H9 (cell line): ENCODE measurements at regions not wholly inside any gene's neighbourhood (a gene's known extent, or its start where the extent isn't known, plus 50 kb on each side); places are given as distances from the start of the nearest gene placed in this dataset.

Experiments used
- DNase-seq: peaks from one replicate; pipeline ENCODE4 v3.0.0-alpha.2; 2017
- H2AFZ ChIP-seq: one replicate; pipeline ENCODE4 v1.6.1; 2013; ENCODE audit warnings: mild to moderate bottlenecking, low read length, control low read depth, moderate library complexity
- H2AK5ac ChIP-seq: 2 replicates; pipeline ENCODE4 v1.6.1; 2013; ENCODE audit warnings: low read length, control low read depth, mixed read lengths; ENCODE audit not compliant: insufficient read length
- H2BK120ac ChIP-seq: one replicate; pipeline ENCODE4 v1.6.1; 2013; ENCODE audit warnings: low read depth, mild to moderate bottlenecking, low read length, control low read depth, inconsistent platforms; ENCODE audit not compliant: poor library complexity, severe bottlenecking
- H2BK12ac ChIP-seq: 2 replicates; pipeline ENCODE4 v1.6.1; 2013; ENCODE audit warnings: low read length, control low read depth, mixed read lengths, low read depth; ENCODE audit not compliant: insufficient read length
- H2BK15ac ChIP-seq: 2 replicates; pipeline ENCODE4 v1.6.1; 2013; ENCODE audit warnings: low read depth, low read length, control low read depth
- H2BK20ac ChIP-seq: one replicate; pipeline ENCODE4 v1.6.1; 2013; ENCODE audit warnings: low read depth, mild to moderate bottlenecking, low read length, control low read depth, inconsistent platforms; ENCODE audit not compliant: poor library complexity, severe bottlenecking
- H2BK5ac ChIP-seq: 2 replicates; pipeline ENCODE4 v1.6.1; 2013; ENCODE audit warnings: low read length, control low read depth, mixed read lengths; ENCODE audit not compliant: insufficient read length
- H3K14ac ChIP-seq: 2 replicates; pipeline ENCODE4 v1.6.1; 2013; ENCODE audit warnings: low read length, control low read depth; ENCODE audit not compliant: insufficient read depth
- H3K18ac ChIP-seq: 2 replicates; pipeline ENCODE4 v1.6.1; 2013; ENCODE audit warnings: low read depth, mild to moderate bottlenecking, mixed read lengths, low read length, control low read depth; ENCODE audit not compliant: insufficient read length
- H3K23ac ChIP-seq: 2 replicates; pipeline ENCODE4 v1.6.1; 2013; ENCODE audit warnings: low read length, control low read depth, mixed read lengths, low read depth; ENCODE audit not compliant: insufficient read length
- H3K23me2 ChIP-seq: 2 replicates; pipeline ENCODE4 v1.6.1; 2013; ENCODE audit warnings: low read depth, mild to moderate bottlenecking, mixed read lengths, low read length, control low read depth; ENCODE audit not compliant: insufficient read length, poor library complexity, severe bottlenecking
- H3K27ac ChIP-seq: 2 replicates; pipeline ENCODE4 v1.5.1; 2013; ENCODE audit warnings: low read length, control low read depth, mixed read lengths, low read depth; ENCODE audit not compliant: insufficient read length
- H3K27me3 ChIP-seq: 2 replicates; pipeline ENCODE4 v1.6.1; 2013; ENCODE audit warnings: low read length, control low read depth, inconsistent platforms; ENCODE audit not compliant: insufficient read depth
- H3K4ac ChIP-seq: 2 replicates; pipeline ENCODE4 v1.6.1; 2013; ENCODE audit warnings: low read depth, mild to moderate bottlenecking, control low read depth, inconsistent platforms, low read length, moderate library complexity
- H3K4me1 ChIP-seq: 2 replicates; pipeline ENCODE4 v1.6.1; 2013; ENCODE audit warnings: low read length, control low read depth, inconsistent platforms; ENCODE audit not compliant: insufficient read depth
- H3K4me2 ChIP-seq: 2 replicates; pipeline ENCODE4 v1.6.1; 2013; ENCODE audit warnings: low read length, control low read depth, mixed read lengths; ENCODE audit not compliant: insufficient read length, insufficient read depth
- H3K56ac ChIP-seq: 2 replicates; pipeline ENCODE4 v1.6.1; 2013; ENCODE audit warnings: low read depth, mild to moderate bottlenecking, mixed read lengths, low read length, control low read depth; ENCODE audit not compliant: insufficient read length
- H3K79me1 ChIP-seq: 2 replicates; pipeline ENCODE4 v1.6.1; 2013; ENCODE audit warnings: low read depth, mild to moderate bottlenecking, moderate library complexity, low read length, control low read depth, inconsistent platforms; ENCODE audit not compliant: insufficient read depth, poor library complexity, severe bottlenecking
- H3K79me2 ChIP-seq: 2 replicates; pipeline ENCODE4 v1.6.1; 2013; ENCODE audit warnings: low read length, control low read depth, inconsistent platforms; ENCODE audit not compliant: insufficient read depth
- H3K9ac ChIP-seq: 2 replicates; pipeline ENCODE4 v1.6.1; 2013; ENCODE audit warnings: low read length, control low read depth, mixed read lengths; ENCODE audit not compliant: insufficient read length; ENCODE audit errors: extremely low read depth
- H3K9me3 ChIP-seq: one replicate; pipeline ENCODE4 v1.6.1; 2013; ENCODE audit warnings: low read depth, low read length, inconsistent platforms; ENCODE audit not compliant: control insufficient read depth
- H3T11ph ChIP-seq: one replicate; pipeline ENCODE4 v1.6.1; 2013; ENCODE audit warnings: mild to moderate bottlenecking, low read length, control low read depth, inconsistent platforms
- H4K20me1 ChIP-seq: one replicate; pipeline ENCODE4 v1.6.1; 2013; ENCODE audit not compliant: control insufficient read depth, insufficient read length, insufficient read depth
- H4K5ac ChIP-seq: 2 replicates; pipeline ENCODE4 v1.6.1; 2013; ENCODE audit warnings: low read depth, mild to moderate bottlenecking, mixed read lengths, low read length, control low read depth; ENCODE audit not compliant: insufficient read length
- H4K8ac ChIP-seq: replicated peaks from 2 replicates; pipeline ENCODE4 v1.6.1; 2013; ENCODE audit warnings: low read length, control low read depth, mixed read lengths, low read depth; ENCODE audit not compliant: insufficient read length
- H4K91ac ChIP-seq: 2 replicates; pipeline ENCODE4 v1.6.1; 2013; ENCODE audit warnings: low read depth, mild to moderate bottlenecking, moderate library complexity, mixed read lengths, low read length, control low read depth; ENCODE audit not compliant: insufficient read length
- H3K27ac Mint-ChIP-seq, 3 experiments: 2 replicates in 2 of 3; 3 replicates in 1 of 3; pipeline ENCODE4 v1.8.0; 2020 to 2021; ENCODE audit warnings: mixed read lengths in 3 of 3, mild to moderate bottlenecking in 1 of 3, moderate library complexity in 1 of 3
- H3K27me3 Mint-ChIP-seq: 2 replicates; pipeline ENCODE4 v1.8.0; 2021; ENCODE audit warnings: low read depth, mild to moderate bottlenecking, moderate library complexity, mixed read lengths
- H3K36me3 Mint-ChIP-seq, 3 experiments: 2 replicates in 2 of 3; 3 replicates in 1 of 3; pipeline ENCODE4 v1.8.0; 2020 to 2021; ENCODE audit warnings: low read depth in 3 of 3, mixed read lengths in 3 of 3; ENCODE audit not compliant: insufficient read depth in 1 of 3
- H3K4me1 Mint-ChIP-seq, 2 experiments: 2 replicates each; pipeline ENCODE4 v1.8.0; 2020; ENCODE audit warnings: mixed read lengths in 2 of 2
- H3K4me3 Mint-ChIP-seq, 2 experiments: 2 replicates in 1 of 2; 3 replicates in 1 of 2; pipeline ENCODE4 v1.8.0; 2020 to 2021; ENCODE audit warnings: mild to moderate bottlenecking in 2 of 2, mixed read lengths in 2 of 2, moderate library complexity in 1 of 2
- H3K9me3 Mint-ChIP-seq, 2 experiments: 2 replicates in 1 of 2; 3 replicates in 1 of 2; pipeline ENCODE4 v1.8.0; 2020; ENCODE audit warnings: mild to moderate bottlenecking in 2 of 2, mixed read lengths in 2 of 2, moderate library complexity in 1 of 2
- WGBS: extraction: QIAGEN DNeasy Blood & Tissue Kit; methylation state at CpG from one replicate; pipeline ENCODE4 v1.1.7; 2013; ENCODE audit warnings: missing lambda C conversion rate, low lambda C conversion rate, mixed read lengths; ENCODE audit not compliant: insufficient read length; ENCODE audit errors: extremely low coverage; 5-methylcytosine and 5-hydroxymethylcytosine counted together
- TF ChIP-seq, protein P1 (sequence below): fragments of 200-600 bp; sonication (generic); conservative IDR thresholded peaks from 3 replicates; pipeline ENCODE4 v1.8.0; 2021; ENCODE audit warnings: antibody characterized with exemption, mild to moderate bottlenecking

DNA sequence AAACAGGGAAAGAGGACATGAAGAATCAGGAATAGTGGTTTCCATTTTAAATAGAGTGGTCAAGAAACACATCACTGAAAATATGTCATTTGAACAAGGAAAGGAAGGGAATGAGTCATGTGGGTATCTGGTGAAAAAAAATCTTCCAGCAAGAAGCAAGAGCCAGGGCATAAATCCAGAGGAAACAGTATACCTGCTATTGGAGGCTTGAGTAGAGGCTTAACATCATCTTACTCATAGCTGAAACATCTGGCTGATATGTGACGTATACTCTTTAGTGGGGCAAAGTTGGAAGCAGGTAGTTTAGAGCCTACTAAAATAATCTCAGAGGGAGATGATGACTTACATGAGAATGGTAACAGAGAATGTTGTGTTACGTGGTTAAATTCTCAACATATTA is 517.2 kb downstream of the CAAP1 start:
- Histone ChIP-seq H2AK5ac (no peak overlapping the region), H2BK5ac (no peak overlapping the region), H2BK120ac (no peak overlapping the region), H3K23ac (no peak overlapping the region), H3K27me3 (no peaks in the 10 kb centered on the region), H2BK20ac (no peak overlapping the region), H3K79me1 (no peaks in the 10 kb centered on the region), H4K20me1 (no peaks in the 10 kb centered on the region), H3K9ac (no peak overlapping the region), H3K4ac (no peak overlapping the region), H4K5ac (no peak overlapping the region), H3K23me2 (no peaks in the 10 kb centered on the region), H2BK15ac (no peak overlapping the region), H3K4me2 (no peak overlapping the region), H3K27ac (no peak overlapping the region), H3T11ph (no peak overlapping the region), H3K18ac (no peak overlapping the region), H4K91ac (no peak overlapping the region), H3K56ac (no peak overlapping the region), H4K8ac (no peak overlapping the region), H2AFZ (no peak overlapping the region), H3K79me2 (no peaks in the 10 kb centered on the region), H3K4me1 (no peaks in the 10 kb centered on the region), H2BK12ac (no peak overlapping the region), H3K14ac (no peak overlapping the region), H3K9me3 (no peaks in the 10 kb centered on the region)
- Mint-ChIP-seq H3K4me3 (no peak overlapping the region), H3K27ac (no peak overlapping the region), H3K9me3 (peaks cover 0 to 4% of the 10 kb centered on the region in 2 experiments; a peak in 1 of 5 replicates), H3K27me3 (no peaks in the 10 kb centered on the region), H3K4me1 (no peaks in the 10 kb centered on the region), H3K36me3 (no peaks in the 10 kb centered on the region; a peak in 1 of 7 replicates)
- DNase-seq, result no peak
- TF ChIP-seq, protein P1, sequence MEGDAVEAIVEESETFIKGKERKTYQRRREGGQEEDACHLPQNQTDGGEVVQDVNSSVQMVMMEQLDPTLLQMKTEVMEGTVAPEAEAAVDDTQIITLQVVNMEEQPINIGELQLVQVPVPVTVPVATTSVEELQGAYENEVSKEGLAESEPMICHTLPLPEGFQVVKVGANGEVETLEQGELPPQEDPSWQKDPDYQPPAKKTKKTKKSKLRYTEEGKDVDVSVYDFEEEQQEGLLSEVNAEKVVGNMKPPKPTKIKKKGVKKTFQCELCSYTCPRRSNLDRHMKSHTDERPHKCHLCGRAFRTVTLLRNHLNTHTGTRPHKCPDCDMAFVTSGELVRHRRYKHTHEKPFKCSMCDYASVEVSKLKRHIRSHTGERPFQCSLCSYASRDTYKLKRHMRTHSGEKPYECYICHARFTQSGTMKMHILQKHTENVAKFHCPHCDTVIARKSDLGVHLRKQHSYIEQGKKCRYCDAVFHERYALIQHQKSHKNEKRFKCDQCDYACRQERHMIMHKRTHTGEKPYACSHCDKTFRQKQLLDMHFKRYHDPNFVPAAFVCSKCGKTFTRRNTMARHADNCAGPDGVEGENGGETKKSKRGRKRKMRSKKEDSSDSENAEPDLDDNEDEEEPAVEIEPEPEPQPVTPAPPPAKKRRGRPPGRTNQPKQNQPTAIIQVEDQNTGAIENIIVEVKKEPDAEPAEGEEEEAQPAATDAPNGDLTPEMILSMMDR, result no peak
- WGBS, result no CpG with 5 or more reads among the region's 2 CpGs
